Coronary artery (tissue), 2 donors: ENCODE measurements at regions not wholly inside any gene's neighbourhood (a gene's known extent, or its start where the extent isn't known, plus 50 kb on each side); places are given as distances from the start of the nearest gene placed in this dataset.
"Not testable (repeated sequence)": the region's sequence is repeated elsewhere in the genome, so short reads cannot be mapped to it uniquely, and the experiment has no call there.

Experiments
- DNase-seq: peaks from one replicate; pipeline ENCODE4 v3.0.0-alpha.2; 2017; ENCODE audit warnings: low spot score
- H3K27ac ChIP-seq, 2 donors: fragments of 200-600 bp; sonication (generic); one replicate each; pipeline ENCODE4 v1.5.1; 2016 to 2019
- H3K4me3 ChIP-seq: fragments of 200-600 bp; sonication (generic); 2 replicates; pipeline ENCODE4 v1.5.1; 2016; ENCODE audit warnings: mild to moderate bottlenecking, moderate library complexity
- TF ChIP-seq, protein P1 (sequence below): fragments of 200-600 bp; sonication (generic); IDR thresholded peaks from one replicate; pipeline ENCODE4 v1.5.1; 2019; ENCODE audit warnings: antibody characterized with exemption

DNA sequence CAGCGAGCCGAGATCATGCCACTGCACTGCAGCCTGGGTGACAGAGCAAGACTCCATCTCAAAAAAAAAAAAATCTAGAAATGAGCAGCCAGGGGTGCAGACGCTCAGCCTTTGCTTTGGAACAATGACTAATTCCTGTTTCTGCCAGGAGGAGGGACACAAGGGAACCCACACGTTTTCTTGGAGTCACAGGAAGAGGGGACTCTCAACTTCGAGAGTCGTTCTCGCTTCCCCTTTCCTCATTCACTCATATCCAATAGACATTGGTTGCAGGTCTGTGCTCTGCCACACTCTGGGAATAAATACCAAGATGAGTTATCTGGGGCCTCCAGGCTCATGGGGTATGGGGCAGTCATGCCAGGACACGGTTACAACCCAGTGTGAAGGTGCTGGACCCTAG is 91.5 kb upstream of the RREB1 start:
- Histone ChIP-seq H3K27ac (no peak overlapping the region), H3K4me3 (no peak overlapping the region)
- TF ChIP-seq, protein P1, sequence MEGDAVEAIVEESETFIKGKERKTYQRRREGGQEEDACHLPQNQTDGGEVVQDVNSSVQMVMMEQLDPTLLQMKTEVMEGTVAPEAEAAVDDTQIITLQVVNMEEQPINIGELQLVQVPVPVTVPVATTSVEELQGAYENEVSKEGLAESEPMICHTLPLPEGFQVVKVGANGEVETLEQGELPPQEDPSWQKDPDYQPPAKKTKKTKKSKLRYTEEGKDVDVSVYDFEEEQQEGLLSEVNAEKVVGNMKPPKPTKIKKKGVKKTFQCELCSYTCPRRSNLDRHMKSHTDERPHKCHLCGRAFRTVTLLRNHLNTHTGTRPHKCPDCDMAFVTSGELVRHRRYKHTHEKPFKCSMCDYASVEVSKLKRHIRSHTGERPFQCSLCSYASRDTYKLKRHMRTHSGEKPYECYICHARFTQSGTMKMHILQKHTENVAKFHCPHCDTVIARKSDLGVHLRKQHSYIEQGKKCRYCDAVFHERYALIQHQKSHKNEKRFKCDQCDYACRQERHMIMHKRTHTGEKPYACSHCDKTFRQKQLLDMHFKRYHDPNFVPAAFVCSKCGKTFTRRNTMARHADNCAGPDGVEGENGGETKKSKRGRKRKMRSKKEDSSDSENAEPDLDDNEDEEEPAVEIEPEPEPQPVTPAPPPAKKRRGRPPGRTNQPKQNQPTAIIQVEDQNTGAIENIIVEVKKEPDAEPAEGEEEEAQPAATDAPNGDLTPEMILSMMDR, result no peak
- no peak for DNase-seq

GRCh38 chr6:7021301-7021700 is 86.5 kb upstream of the RREB1 start:
- Histone ChIP-seq H3K27ac (no peak overlapping the region), H3K4me3 (no peak overlapping the region)
- DNase-seq, result no peak
- TF ChIP-seq, protein P1, result no peak

- no peak overlapping the region for H3K27ac ChIP-seq
- TF ChIP-seq, protein P1, result no peak
- no peak for DNase-seq
- H3K4me3 ChIP-seq, result no peak overlapping the region
Measured at GRCh38 chr6:7025861-7026260, 81.9 kb upstream of the RREB1 start.

DNA sequence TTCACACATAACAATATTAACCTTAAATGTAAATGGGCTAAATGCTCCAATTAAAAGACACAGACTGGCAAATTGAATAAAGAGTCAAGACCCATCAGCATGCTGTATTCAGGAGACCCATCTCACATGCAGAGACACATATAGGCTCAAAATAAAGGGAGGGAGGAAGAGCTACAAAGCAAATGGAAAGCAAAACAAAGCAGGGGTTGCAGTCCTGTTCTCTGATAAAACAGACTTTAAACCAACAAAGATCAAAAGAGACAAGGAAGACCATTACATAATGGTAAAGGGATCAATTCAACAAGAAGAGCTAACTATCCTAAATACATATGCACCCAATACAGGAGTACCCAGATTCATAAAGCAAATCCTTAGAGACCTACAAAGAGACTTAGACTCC is 78.8 kb upstream of the RREB1 start:
- not testable (repeated sequence) for H3K27ac ChIP-seq, H3K4me3 ChIP-seq, DNase-seq

DNA sequence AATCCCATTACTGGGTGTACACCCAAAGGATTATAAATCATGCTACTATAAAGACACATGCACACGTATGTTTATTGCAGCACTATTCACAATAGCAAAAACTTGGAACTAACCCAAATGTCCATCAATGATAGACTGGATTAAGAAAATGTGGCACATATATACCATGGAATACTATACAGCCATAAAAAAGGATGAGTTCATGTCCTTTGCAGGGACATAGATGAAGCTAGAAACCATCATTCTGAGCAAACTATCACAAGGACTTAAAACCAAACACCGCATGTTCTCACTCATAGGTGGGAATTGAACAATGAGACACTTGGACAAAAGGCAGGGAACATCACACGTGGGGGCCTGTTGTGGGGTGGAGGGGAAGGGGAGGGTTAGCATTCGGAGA is 76.8 kb upstream of the RREB1 start:
- not testable (repeated sequence) for H3K4me3 ChIP-seq, H3K27ac ChIP-seq, DNase-seq

DNA sequence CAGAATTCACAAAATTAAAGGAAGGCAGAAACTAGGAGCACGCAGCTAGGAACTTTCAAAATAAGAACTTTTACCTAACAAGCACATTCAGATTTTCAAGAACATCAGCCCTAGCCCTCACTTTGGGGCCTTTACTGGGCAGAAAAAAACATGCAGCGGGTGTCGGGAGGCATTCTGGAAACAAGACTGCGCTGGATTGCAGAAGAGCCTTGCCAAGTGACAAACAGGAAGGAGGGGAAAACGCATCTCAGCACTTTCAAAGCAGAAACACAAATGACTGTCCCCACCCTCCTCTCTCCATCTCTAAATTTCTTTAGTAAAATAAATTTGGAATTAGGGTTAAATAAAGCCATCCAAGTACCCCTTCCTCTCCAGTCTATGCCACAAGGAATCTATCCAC is 74.6 kb upstream of the RREB1 start:
- TF ChIP-seq, protein P1, result no peak
- Histone ChIP-seq H3K4me3 (no peak overlapping the region), H3K27ac (peak overlapping the region in 1 of 2 donors; percentile 45)
- DNase-seq, result no peak

- no peak for DNase-seq
- Histone ChIP-seq H3K27ac (no peak overlapping the region), H3K4me3 (no peak overlapping the region)
- TF ChIP-seq, protein P1, result no peak
Measured at GRCh38 chr6:7034055-7034454, 73.7 kb upstream of the RREB1 start.

DNA sequence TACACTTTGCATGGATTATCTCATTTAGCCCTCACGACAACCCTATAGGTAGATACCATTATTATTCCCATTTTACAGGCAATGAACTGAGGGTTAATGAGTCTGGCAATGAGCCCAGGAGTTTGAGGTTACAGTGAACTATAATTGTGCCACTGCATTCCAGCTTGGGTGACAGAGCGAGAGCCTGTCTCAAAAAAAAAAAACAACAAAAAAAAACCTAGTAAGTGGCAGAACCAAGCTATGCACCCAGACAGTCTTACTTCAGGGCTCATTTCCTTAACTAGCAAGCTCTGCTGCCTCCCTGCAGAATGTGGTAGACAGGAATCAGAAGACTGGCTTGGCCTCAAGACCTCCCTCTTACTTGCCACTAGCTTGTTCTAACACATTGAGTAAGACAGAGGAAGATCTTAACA is 71.9 kb upstream of the RREB1 start:
- Histone ChIP-seq H3K27ac (no peak overlapping the region), H3K4me3 (no peak overlapping the region)
- TF ChIP-seq, protein P1, result no peak
- no peak for DNase-seq
